Trophoblast cell (in vitro differentiated cells and primary cell): ENCODE measurements at regions not wholly inside any gene's neighbourhood (a gene's known extent, or its start where the extent isn't known, plus 50 kb on each side); places are given as distances from the start of the nearest gene placed in this dataset.
"Not testable (repeated sequence)": the region's sequence is repeated elsewhere in the genome, so short reads cannot be mapped to it uniquely, and the experiment has no call there.

ENCODE experiments used
- DNase-seq, 2 donors: peaks; one replicate each; pipeline ENCODE4 v3.0.0-alpha.2; 2016
- H2AFZ ChIP-seq: 2 replicates; pipeline ENCODE4 v1.6.1; 2013; ENCODE audit warnings: low read length, moderate library complexity, mild to moderate bottlenecking; ENCODE audit not compliant: insufficient read depth, poor library complexity
- H2AK5ac ChIP-seq: 2 replicates; pipeline ENCODE4 v1.6.1; 2013; ENCODE audit warnings: mild to moderate bottlenecking, low read length
- H2BK120ac ChIP-seq: 2 replicates; pipeline ENCODE4 v1.6.1; 2013; ENCODE audit warnings: low read length, mild to moderate bottlenecking, moderate library complexity; ENCODE audit not compliant: insufficient read depth, poor library complexity
- H2BK12ac ChIP-seq: 2 replicates; pipeline ENCODE4 v1.6.1; 2013; ENCODE audit warnings: mild to moderate bottlenecking, low read length, moderate library complexity
- H2BK5ac ChIP-seq: 2 replicates; pipeline ENCODE4 v1.6.1; 2013; ENCODE audit warnings: low read length, low read depth, moderate library complexity, mild to moderate bottlenecking; ENCODE audit not compliant: poor library complexity
- H3K14ac ChIP-seq: 2 replicates; pipeline ENCODE4 v1.6.1; 2013; ENCODE audit warnings: mild to moderate bottlenecking, low read length
- H3K18ac ChIP-seq: 2 replicates; pipeline ENCODE4 v1.6.1; 2013; ENCODE audit warnings: mild to moderate bottlenecking, low read length
- H3K23ac ChIP-seq: 2 replicates; pipeline ENCODE4 v1.6.1; 2013; ENCODE audit warnings: low read length
- H3K27ac ChIP-seq: 2 replicates; pipeline ENCODE4 v1.5.1; 2013; ENCODE audit warnings: low read depth, mild to moderate bottlenecking, inconsistent platforms, low read length, moderate library complexity
- H3K27me3 ChIP-seq: 2 replicates; pipeline ENCODE4 v1.6.1; 2013; ENCODE audit warnings: inconsistent platforms, mild to moderate bottlenecking, low read length, moderate library complexity; ENCODE audit not compliant: insufficient read depth
- H3K36me3 ChIP-seq, 2 experiments: 1 replicate in 1 of 2; 2 replicates in 1 of 2; pipeline ENCODE4 v1.6.1; 2013; ENCODE audit warnings: low read length in 2 of 2, mild to moderate bottlenecking in 2 of 2, moderate library complexity in 1 of 2; ENCODE audit not compliant: insufficient read depth in 2 of 2, control insufficient read depth in 1 of 2
- H3K4ac ChIP-seq: 2 replicates; pipeline ENCODE4 v1.6.1; 2013; ENCODE audit warnings: low read depth, mild to moderate bottlenecking, low read length, moderate library complexity
- H3K4me1 ChIP-seq, 2 experiments: 1 replicate in 1 of 2; 2 replicates in 1 of 2; pipeline ENCODE4 v1.6.1; 2013; ENCODE audit warnings: low read length in 2 of 2, mild to moderate bottlenecking in 2 of 2, moderate library complexity in 1 of 2; ENCODE audit not compliant: insufficient read depth in 2 of 2, control insufficient read depth in 1 of 2
- H3K4me2 ChIP-seq: 2 replicates; pipeline ENCODE4 v1.6.1; 2013; ENCODE audit warnings: inconsistent platforms, mild to moderate bottlenecking, low read length, moderate library complexity
- H3K4me3 ChIP-seq: 2 replicates; pipeline ENCODE4 v1.5.1; 2013; ENCODE audit warnings: mild to moderate bottlenecking, low read depth, low read length, inconsistent platforms
- H3K79me1 ChIP-seq: one replicate; pipeline ENCODE4 v1.6.1; 2013; ENCODE audit warnings: low read length
- H3K79me2 ChIP-seq: 2 replicates; pipeline ENCODE4 v1.6.1; 2013; ENCODE audit warnings: low read length, mild to moderate bottlenecking; ENCODE audit not compliant: control insufficient read depth, insufficient read depth, poor library complexity
- H3K9ac ChIP-seq: 2 replicates; pipeline ENCODE4 v1.6.1; 2013; ENCODE audit warnings: mild to moderate bottlenecking, low read length
- H3K9me3 ChIP-seq: 2 replicates; pipeline ENCODE4 v1.6.1; 2013; ENCODE audit warnings: low read depth, mild to moderate bottlenecking, control low read depth, inconsistent platforms, low read length; ENCODE audit not compliant: insufficient read depth
- H4K12ac ChIP-seq: 2 replicates; pipeline ENCODE4 v1.6.1; 2013; ENCODE audit warnings: low read depth, mild to moderate bottlenecking, low read length, moderate library complexity
- H4K8ac ChIP-seq: 2 replicates; pipeline ENCODE4 v1.6.1; 2013; ENCODE audit warnings: low read depth, mild to moderate bottlenecking, low read length, moderate library complexity
- H4K91ac ChIP-seq: one replicate; pipeline ENCODE4 v1.6.1; 2013; ENCODE audit warnings: low read depth, mild to moderate bottlenecking, low read length, moderate library complexity
- WGBS: extraction: QIAGEN DNeasy Blood & Tissue Kit; methylation state at CpG from one replicate; pipeline ENCODE4 v1.1.7; 2013; ENCODE audit warnings: missing lambda C conversion rate; ENCODE audit not compliant: insufficient read length, insufficient coverage; ENCODE audit errors: extremely low coverage; 5-methylcytosine and 5-hydroxymethylcytosine counted together

GRCh38 chr13:26855071-26855470, 94.5 kb upstream of the GPR12 start:
- Histone ChIP-seq H3K4ac (no peak overlapping the region), H3K27ac (no peak overlapping the region), H3K4me1 (peaks cover 0 to 3% of the 10 kb centered on the region in 2 experiments), H3K18ac (no peak overlapping the region), H2BK120ac (no peak overlapping the region), H3K79me2 (no peaks in the 10 kb centered on the region), H4K12ac (no peak overlapping the region), H3K36me3 (no peaks in the 10 kb centered on the region), H2AK5ac (no peak overlapping the region), H3K4me2 (no peak overlapping the region), H4K91ac (no peak overlapping the region), H3K23ac (no peak overlapping the region), H3K4me3 (no peak overlapping the region), H4K8ac (no peak overlapping the region), H3K9me3 (no peaks in the 10 kb centered on the region), H2BK5ac (no peak overlapping the region), H3K79me1 (no peaks in the 10 kb centered on the region), H2BK12ac (no peak overlapping the region), H3K27me3 (no peaks in the 10 kb centered on the region), H3K14ac (no peak overlapping the region), H3K9ac (no peak overlapping the region), H2AFZ (no peak overlapping the region)
- WGBS, result no CpG with 5 or more reads among the region's 3 CpGs
- no peak for DNase-seq

DNA sequence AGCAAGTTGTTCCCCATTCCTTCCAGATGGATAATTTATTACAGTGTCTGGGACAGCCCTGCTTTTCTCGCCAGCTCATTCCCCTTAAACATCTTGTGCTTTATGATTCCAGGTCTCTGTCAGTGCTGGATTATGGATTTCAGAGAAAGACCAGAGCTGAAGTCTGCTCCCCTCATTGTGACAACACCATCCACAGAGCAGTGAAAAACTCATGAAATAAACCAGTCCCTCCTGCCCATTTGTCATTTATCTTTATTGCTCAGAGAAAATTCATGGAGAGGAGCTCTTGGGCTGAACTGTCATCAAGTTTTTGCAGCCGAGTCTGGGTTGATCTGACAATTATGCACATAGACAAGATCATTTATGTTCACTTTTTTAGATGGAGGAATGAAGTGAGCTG, 92.7 kb upstream of the GPR12 start:
- no peak overlapping the region for H3K23ac ChIP-seq
- no peak overlapping the region for H2AK5ac ChIP-seq
- no peak overlapping the region for H3K9ac ChIP-seq
- no CpG with 5 or more reads among the region's 2 CpGs for WGBS
- H3K27ac ChIP-seq, result no peak overlapping the region
- no peaks in the 10 kb centered on the region for H3K36me3 ChIP-seq
- H4K12ac ChIP-seq, result no peak overlapping the region
- no peak overlapping the region for H4K91ac ChIP-seq
- peaks cover 0 to 3% of the 10 kb centered on the region in 2 experiments for H3K4me1 ChIP-seq
- DNase-seq, result no peak
- H3K9me3 ChIP-seq, result no peaks in the 10 kb centered on the region
- H3K4me3 ChIP-seq, result no peak overlapping the region
- no peak overlapping the region for H2BK5ac ChIP-seq
- H2AFZ ChIP-seq, result no peak overlapping the region
- H3K79me1 ChIP-seq, result no peaks in the 10 kb centered on the region
- no peak overlapping the region for H3K18ac ChIP-seq
- no peak overlapping the region for H4K8ac ChIP-seq
- no peaks in the 10 kb centered on the region for H3K27me3 ChIP-seq
- no peaks in the 10 kb centered on the region for H3K79me2 ChIP-seq
- no peak overlapping the region for H2BK120ac ChIP-seq
- no peak overlapping the region for H3K4me2 ChIP-seq
- no peak overlapping the region for H3K4ac ChIP-seq
- H3K14ac ChIP-seq, result no peak overlapping the region
- H2BK12ac ChIP-seq, result no peak overlapping the region

- H2BK12ac ChIP-seq, result no peak overlapping the region
- H3K36me3 ChIP-seq, result no peaks in the 10 kb centered on the region
- no peaks in the 10 kb centered on the region for H3K4me1 ChIP-seq
- H2AFZ ChIP-seq, result no peak overlapping the region
- no peaks in the 10 kb centered on the region for H3K79me1 ChIP-seq
- H4K91ac ChIP-seq, result no peak overlapping the region
- H2BK120ac ChIP-seq, result no peak overlapping the region
- no peaks in the 10 kb centered on the region for H3K79me2 ChIP-seq
- H4K8ac ChIP-seq, result no peak overlapping the region
- H3K27ac ChIP-seq, result no peak overlapping the region
- no peak overlapping the region for H3K23ac ChIP-seq
- H3K4me2 ChIP-seq, result no peak overlapping the region
- H2BK5ac ChIP-seq, result no peak overlapping the region
- DNase-seq, result no peak
- H4K12ac ChIP-seq, result no peak overlapping the region
- H3K9me3 ChIP-seq, result no peaks in the 10 kb centered on the region
- H3K4me3 ChIP-seq, result no peak overlapping the region
- H3K9ac ChIP-seq, result no peak overlapping the region
- H3K27me3 ChIP-seq, result no peaks in the 10 kb centered on the region
- H3K18ac ChIP-seq, result no peak overlapping the region
- no peak overlapping the region for H3K4ac ChIP-seq
- no CpG with 5 or more reads among the region's 1 CpG for WGBS
- H3K14ac ChIP-seq, result no peak overlapping the region
- no peak overlapping the region for H2AK5ac ChIP-seq
Measured at GRCh38 chr13:26847281-26847680, 86.7 kb upstream of the GPR12 start.

DNA sequence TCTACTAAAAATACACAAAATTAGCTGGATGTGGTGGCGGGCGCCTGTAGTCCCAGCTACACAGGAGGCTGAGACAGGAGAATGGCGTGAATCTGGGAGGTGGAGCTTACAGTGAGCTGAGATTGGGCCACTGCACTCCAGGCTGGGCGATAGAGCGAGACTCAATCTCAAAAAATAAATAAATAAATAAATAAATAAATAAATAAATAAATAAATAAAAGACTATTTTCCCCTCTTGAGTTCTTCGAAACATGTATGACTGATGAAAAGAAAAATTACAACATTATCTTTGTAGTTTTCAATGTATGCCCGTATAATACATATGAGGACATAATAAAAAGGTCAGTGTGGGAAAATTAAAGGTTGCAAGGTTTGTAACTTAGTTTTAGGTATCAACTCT, 84.5 kb upstream of the GPR12 start:
- H3K4me1 ChIP-seq, result not testable (repeated sequence)

More for the DNA sequence above, 84.5 kb upstream of the GPR12 start:
- H4K91ac ChIP-seq, H2AK5ac ChIP-seq, H4K12ac ChIP-seq, H3K79me2 ChIP-seq, H2BK5ac ChIP-seq, DNase-seq, H3K36me3 ChIP-seq, H2AFZ ChIP-seq, H3K14ac ChIP-seq, H2BK120ac ChIP-seq, H4K8ac ChIP-seq, H3K27ac ChIP-seq, H3K4ac ChIP-seq, H3K4me2 ChIP-seq, H3K23ac ChIP-seq, H3K27me3 ChIP-seq, H3K18ac ChIP-seq, H3K9ac ChIP-seq, H2BK12ac ChIP-seq, H3K79me1 ChIP-seq, H3K9me3 ChIP-seq, H3K4me3 ChIP-seq: not testable (repeated sequence)
- no CpG with 5 or more reads among the region's 7 CpGs for WGBS
